Esophagus squamous epithelium (tissue), 4 donors: ENCODE measurements at regions not wholly inside any gene's neighbourhood (a gene's known extent, or its start where the extent isn't known, plus 50 kb on each side); places are given as distances from the start of the nearest gene placed in this dataset.

Source experiments
- CTCF ChIP-seq, 6 experiments: fragments of 450-650 bp in 4 of 6; fragments of 200-600 bp in 2 of 6; sonication (generic) in 2 of 6; IDR thresholded peaks; one replicate each; pipeline ENCODE4 v1.5.1; 2016 to 2019; ENCODE audit warnings: antibody characterized with exemption in 6 of 6, mild to moderate bottlenecking in 4 of 6, moderate library complexity in 4 of 6
- POLR2A ChIP-seq, 4 donors: fragments of 450-650 bp; IDR thresholded peaks; one replicate each; pipeline ENCODE4 v1.6.1; 2017; ENCODE audit warnings: antibody characterized with exemption in 4 of 4, mild to moderate bottlenecking in 4 of 4, moderate library complexity in 3 of 4

GRCh38 chr5:110824936-110825441 is 86.2 kb downstream of the SLC25A46 start:
- TF ChIP-seq POLR2A (IDR thresholded peaks at IDR 0.05) (no peak), CTCF (IDR thresholded peaks at IDR 0.05) (no peak)
